Fibroblast of mammary gland (primary cell): ENCODE measurements at regions not wholly inside any gene's neighbourhood (a gene's known extent, or its start where the extent isn't known, plus 50 kb on each side); places are given as distances from the start of the nearest gene placed in this dataset.

ENCODE experiments used
- DNase-seq: peaks from one replicate; pipeline ENCODE4 v3.0.0-alpha.2; 2010; ENCODE audit warnings: low read depth
- H3K4me3 ChIP-seq: 2 replicates; pipeline ENCODE4 v1.5.1; 2011; ENCODE audit warnings: low read depth, mild to moderate bottlenecking, low read length, moderate library complexity; ENCODE audit not compliant: control insufficient read depth
- TF ChIP-seq, protein P1 (sequence below): conservative IDR thresholded peaks from 2 replicates; pipeline ENCODE4 v1.5.1; 2011; ENCODE audit warnings: low read depth, low read length, inconsistent platforms; ENCODE audit not compliant: control insufficient read depth, insufficient read depth

DNA sequence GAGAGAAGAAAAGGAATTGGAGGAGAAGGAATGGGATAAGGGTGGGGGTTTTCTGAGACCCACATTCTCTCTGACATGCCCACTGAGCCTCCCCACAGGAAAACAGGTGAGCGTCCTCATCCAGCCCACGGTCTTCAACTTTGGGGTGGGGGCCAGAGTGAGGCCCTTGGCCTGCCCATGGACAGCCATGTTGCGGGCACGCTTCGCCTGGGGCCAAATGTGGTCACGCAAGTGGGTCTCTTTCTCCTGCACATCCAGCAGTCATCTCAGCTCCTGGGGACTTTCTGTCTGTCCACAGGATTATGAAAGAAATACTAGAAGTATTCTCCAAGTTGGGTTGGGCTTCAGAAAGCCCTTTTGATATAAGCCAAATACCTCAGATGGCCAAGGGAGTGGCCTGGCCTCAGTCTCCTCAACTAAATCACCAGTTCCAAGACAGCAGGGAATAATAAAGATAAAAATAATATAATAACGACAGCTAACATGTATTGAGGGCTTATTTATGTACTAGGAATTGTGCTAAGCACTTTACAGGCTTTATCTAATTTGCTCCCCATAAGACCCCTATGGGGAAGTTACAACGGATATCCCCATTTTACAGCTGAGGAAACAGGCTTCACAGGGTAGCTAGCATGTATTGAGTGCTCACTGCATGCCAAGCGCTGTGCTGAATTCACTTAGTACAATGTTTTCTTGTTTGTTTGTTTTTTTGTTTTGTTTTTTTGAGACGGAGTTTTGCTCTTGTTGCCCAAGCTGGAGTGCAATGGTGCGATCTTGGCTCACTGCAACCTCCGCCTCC lies 57.2 kb upstream of the LBX1 start:
- no peak for DNase-seq
- TF ChIP-seq, protein P1, sequence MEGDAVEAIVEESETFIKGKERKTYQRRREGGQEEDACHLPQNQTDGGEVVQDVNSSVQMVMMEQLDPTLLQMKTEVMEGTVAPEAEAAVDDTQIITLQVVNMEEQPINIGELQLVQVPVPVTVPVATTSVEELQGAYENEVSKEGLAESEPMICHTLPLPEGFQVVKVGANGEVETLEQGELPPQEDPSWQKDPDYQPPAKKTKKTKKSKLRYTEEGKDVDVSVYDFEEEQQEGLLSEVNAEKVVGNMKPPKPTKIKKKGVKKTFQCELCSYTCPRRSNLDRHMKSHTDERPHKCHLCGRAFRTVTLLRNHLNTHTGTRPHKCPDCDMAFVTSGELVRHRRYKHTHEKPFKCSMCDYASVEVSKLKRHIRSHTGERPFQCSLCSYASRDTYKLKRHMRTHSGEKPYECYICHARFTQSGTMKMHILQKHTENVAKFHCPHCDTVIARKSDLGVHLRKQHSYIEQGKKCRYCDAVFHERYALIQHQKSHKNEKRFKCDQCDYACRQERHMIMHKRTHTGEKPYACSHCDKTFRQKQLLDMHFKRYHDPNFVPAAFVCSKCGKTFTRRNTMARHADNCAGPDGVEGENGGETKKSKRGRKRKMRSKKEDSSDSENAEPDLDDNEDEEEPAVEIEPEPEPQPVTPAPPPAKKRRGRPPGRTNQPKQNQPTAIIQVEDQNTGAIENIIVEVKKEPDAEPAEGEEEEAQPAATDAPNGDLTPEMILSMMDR: no peak
- no peak overlapping the region for H3K4me3 ChIP-seq

DNA sequence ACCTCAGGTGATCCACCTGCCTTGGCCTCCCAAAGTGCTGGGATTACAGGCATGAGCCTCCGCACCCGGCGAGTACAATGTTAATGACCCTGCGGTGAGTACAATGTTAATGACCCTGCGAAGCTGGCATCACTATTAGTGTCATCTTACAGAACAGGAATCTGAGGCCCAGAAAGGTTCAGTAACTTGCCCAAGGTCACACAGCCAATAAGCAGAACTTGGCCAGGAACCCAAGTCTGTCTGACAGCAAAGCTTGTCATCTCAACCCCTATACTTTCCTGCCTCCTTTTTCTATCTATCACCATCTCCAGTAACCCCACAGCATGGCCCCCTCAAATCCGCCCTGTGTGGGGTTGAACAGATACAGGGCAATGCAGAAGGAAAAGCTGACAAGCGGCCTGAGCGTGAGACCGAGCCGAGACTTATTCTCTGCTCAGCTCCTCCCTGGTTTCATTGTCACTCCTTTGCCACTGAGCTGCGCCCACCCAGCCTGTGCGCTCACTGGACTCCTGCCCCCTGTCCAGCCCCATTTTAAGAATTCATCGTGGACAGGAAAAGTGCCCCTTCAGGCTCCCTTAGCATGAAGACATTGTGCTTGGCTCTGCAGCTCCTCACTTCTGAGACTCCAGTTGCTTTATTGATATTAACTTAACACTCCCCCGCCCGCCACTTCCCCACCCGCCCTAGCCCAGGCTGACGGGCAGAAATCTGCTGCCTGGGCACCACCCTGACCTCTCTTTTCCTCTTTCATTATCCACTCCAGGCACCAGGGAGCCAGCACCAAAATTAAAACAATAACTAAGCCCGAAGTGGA lies 58.1 kb upstream of the LBX1 start:
- no peak overlapping the region for H3K4me3 ChIP-seq

GRCh38 chr10:101287997-101288635 lies 58.9 kb upstream of the LBX1 start:
- no peak overlapping the region for H3K4me3 ChIP-seq
- TF ChIP-seq, protein P1: peak; percentile 49
- DNase-seq: peak; percentile 48

More for the DNA sequence above, 58.1 kb upstream of the LBX1 start:
- no peak for DNase-seq
- TF ChIP-seq, protein P1: no peak

GRCh38 chr10:101289541-101289940 lies 60.3 kb upstream of the LBX1 start:
- TF ChIP-seq, protein P1: no peak
- no peak overlapping the region for H3K4me3 ChIP-seq
- no peak for DNase-seq

GRCh38 chr10:101290431-101290830 lies 61.2 kb upstream of the LBX1 start:
- TF ChIP-seq, protein P1: no peak
- DNase-seq: no peak
- H3K4me3 ChIP-seq: no peak overlapping the region

DNA sequence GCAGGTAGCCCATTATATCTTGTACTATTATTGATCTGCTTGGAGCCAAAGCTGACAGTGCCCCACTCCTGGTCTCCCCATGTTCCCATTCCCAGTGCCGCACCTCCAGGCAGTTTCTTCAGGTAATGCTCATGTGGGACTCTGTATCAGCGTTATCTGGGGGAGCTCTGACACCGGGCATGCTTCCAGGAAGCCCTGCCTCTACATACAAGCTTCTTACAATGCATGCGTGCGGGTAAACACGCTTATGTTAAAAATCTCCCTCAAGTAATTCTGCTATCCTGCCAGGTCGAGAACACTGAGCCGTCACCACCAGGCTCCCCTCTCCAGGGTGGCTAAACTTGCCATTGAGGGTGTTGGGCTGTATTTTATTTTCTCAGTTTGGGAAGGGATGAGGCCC lies 61.6 kb upstream of the LBX1 start:
- DNase-seq: no peak
- TF ChIP-seq, protein P1: no peak
- H3K4me3 ChIP-seq: no peak overlapping the region
